ENCODE measurements at regions not wholly inside any gene's neighbourhood (a gene's known extent, or its start where the extent isn't known, plus 50 kb on each side); places are given as distances from the start of the nearest gene placed in this dataset.

GRCh38 chr1:216854836-216855484 is 131.7 kb upstream of the ESRRG start:
- Mint-ChIP-seq H3K27ac (no peak overlapping the region), H3K36me3 (peaks cover 0 to 2% (median 0%) of the 10 kb centered on the region in 3 donors), H3K4me1 (no peaks in the 10 kb centered on the region), H3K27me3 (ENCODE audit: low read depth in 3 of 3) (no peaks in the 10 kb centered on the region), H3K4me3 (no peak overlapping the region), H3K9me3 (peaks cover 7 to 63% (median 19%) of the 10 kb centered on the region in 6 donors)
- no peak for DNase-seq

DNA sequence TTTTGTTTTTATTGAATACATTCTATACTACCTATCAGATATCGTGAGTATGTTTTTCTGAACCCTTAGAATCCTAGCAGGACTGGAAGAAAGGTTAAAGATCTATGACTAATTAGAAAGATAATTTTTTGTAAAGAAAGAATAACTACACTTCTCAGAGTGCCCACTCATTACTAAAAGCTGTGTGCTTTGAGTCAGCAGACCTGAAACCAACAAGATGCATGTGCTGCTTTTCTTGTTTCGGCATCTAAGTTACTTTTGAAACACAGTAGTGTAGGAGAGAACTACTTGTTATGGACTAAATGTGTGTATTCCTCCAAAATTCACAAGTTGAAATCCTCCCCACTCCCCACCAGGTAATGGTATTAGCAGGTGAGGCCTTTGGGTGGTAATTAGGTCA is 127.8 kb upstream of the ESRRG start:
- H3K4me1 Mint-ChIP-seq: no peaks in the 10 kb centered on the region
- peaks cover 7 to 51% (median 13%) of the 10 kb centered on the region in 6 donors for H3K9me3 Mint-ChIP-seq
- no peaks in the 10 kb centered on the region for H3K36me3 Mint-ChIP-seq
- DNase-seq: no peak
- H3K27ac Mint-ChIP-seq: no peak overlapping the region
- H3K4me3 Mint-ChIP-seq: no peak overlapping the region
- no peaks in the 10 kb centered on the region for H3K27me3 Mint-ChIP-seq (ENCODE audit: low read depth in 3 of 3)

DNA sequence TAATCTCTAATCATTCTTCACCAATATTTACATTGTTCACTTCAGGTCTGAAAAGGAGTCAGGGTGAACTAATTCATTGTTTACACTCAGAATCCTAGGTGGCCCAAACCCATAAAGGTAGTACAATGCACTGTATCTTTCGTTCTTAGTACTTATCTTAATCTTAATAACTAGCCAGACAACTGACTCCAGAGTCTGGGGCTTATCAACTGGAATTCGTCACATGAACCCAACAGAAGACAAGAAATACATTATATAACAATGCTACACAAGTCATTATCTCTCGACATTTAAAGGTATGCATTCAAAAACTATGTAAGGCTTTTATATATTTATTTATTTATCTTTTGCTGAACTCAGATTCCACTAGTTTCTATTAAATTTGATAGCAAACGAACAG is 125.9 kb upstream of the ESRRG start:
- H3K27me3 Mint-ChIP-seq (ENCODE audit: low read depth in 3 of 3): peaks cover 0 to 1% (median 0%) of the 10 kb centered on the region in 3 donors

GRCh38 chr1:216847397-216848036 is 124.3 kb upstream of the ESRRG start:
- Mint-ChIP-seq H3K27ac (no peak overlapping the region), H3K4me1 (no peaks in the 10 kb centered on the region), H3K27me3 (ENCODE audit: low read depth in 3 of 3) (peaks cover 0 to 1% (median 0%) of the 10 kb centered on the region in 3 donors), H3K36me3 (peaks cover 0 to 4% (median 0%) of the 10 kb centered on the region in 3 donors), H3K4me3 (no peak overlapping the region), H3K9me3 (peaks cover 3 to 35% (median 14%) of the 10 kb centered on the region in 6 donors)
- no peak for DNase-seq

More for the DNA sequence above, 125.9 kb upstream of the ESRRG start:
- Mint-ChIP-seq H3K4me1 (no peaks in the 10 kb centered on the region), H3K9me3 (peaks cover 6 to 47% (median 16%) of the 10 kb centered on the region in 6 donors), H3K36me3 (peaks cover 0 to 4% (median 0%) of the 10 kb centered on the region in 3 donors), H3K27ac (no peak overlapping the region), H3K4me3 (no peak overlapping the region)
- no peak for DNase-seq

DNA sequence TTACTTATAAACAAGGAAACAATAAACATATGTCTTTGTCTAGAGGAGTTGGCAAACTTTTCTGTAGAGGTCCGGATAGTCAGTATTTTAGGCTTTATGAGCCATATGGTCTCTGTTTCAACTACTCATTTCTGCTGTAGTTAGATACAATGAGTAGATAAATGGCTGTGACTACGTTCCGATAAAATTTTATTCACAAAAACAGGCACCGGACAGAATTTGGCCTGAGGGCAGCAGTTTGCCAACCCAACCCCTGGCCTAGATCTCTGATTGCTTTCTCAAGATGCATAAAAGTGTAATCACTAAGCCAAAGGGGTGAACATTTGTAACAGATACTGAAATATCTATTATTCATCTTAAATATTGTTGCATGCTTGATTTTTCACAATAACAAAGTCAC is 123.1 kb upstream of the ESRRG start:
- H3K9me3 Mint-ChIP-seq: peaks cover 3 to 28% (median 13%) of the 10 kb centered on the region in 6 donors
- H3K36me3 Mint-ChIP-seq: peaks cover 0 to 4% (median 0%) of the 10 kb centered on the region in 3 donors
- no peak overlapping the region for H3K4me3 Mint-ChIP-seq
- no peak overlapping the region for H3K27ac Mint-ChIP-seq
- no peak for DNase-seq
- H3K27me3 Mint-ChIP-seq (ENCODE audit: low read depth in 3 of 3): peaks cover 0 to 1% (median 0%) of the 10 kb centered on the region in 3 donors
- no peaks in the 10 kb centered on the region for H3K4me1 Mint-ChIP-seq

DNA sequence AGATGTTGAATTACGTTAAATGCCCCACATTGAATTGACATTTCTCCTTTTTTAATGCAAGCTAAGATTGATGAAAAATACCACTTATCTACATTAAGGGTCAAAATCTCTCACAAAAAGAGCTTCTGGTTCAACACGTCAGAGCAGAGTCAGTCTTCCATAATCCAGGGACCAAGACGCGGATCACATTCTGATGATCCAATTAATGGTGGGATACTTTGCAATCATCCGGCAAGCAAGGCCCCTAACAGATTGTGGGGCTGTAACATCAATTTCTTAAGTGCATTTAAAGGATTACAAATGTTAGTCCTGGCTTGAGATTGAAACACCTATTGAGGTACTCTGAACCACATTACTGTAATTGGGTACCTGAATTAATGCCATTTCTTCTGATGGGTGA is 120.2 kb upstream of the ESRRG start:
- Mint-ChIP-seq H3K36me3 (peaks cover 0 to 4% (median 0%) of the 10 kb centered on the region in 3 donors), H3K27ac (no peak overlapping the region), H3K4me3 (no peak overlapping the region), H3K9me3 (peaks cover 2 to 38% (median 16%) of the 10 kb centered on the region in 6 donors), H3K27me3 (ENCODE audit: low read depth in 3 of 3) (peaks cover 0 to 3% (median 0%) of the 10 kb centered on the region in 3 donors), H3K4me1 (no peaks in the 10 kb centered on the region)
- DNase-seq: no peak

DNA sequence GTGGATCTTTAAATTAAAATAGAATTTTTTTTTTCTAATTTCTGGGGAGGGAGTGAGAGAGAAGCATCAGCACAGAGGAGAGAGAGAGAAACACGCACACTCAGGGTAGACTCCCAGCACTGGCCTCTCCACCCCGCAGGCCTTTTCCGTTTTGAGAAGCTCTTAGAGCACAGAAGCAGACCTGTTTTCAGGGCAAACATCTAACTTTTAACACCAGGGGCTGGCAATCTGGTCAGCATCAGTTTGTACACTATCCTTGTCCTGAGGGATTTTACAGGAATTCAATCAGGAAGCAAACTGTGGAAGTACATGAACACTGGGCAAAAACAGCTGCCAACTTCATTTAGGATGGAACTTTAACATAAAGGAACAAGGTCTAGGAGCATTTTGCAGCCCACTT is 117.9 kb upstream of the ESRRG start:
- Mint-ChIP-seq H3K4me1 (no peaks in the 10 kb centered on the region), H3K27ac (no peak overlapping the region), H3K4me3 (no peak overlapping the region), H3K9me3 (peaks cover 2 to 38% (median 18%) of the 10 kb centered on the region in 6 donors), H3K36me3 (peaks cover 0 to 4% (median 0%) of the 10 kb centered on the region in 3 donors), H3K27me3 (ENCODE audit: low read depth in 3 of 3) (peaks cover 0 to 6% (median 0%) of the 10 kb centered on the region in 3 donors)
- no peak for DNase-seq

DNA sequence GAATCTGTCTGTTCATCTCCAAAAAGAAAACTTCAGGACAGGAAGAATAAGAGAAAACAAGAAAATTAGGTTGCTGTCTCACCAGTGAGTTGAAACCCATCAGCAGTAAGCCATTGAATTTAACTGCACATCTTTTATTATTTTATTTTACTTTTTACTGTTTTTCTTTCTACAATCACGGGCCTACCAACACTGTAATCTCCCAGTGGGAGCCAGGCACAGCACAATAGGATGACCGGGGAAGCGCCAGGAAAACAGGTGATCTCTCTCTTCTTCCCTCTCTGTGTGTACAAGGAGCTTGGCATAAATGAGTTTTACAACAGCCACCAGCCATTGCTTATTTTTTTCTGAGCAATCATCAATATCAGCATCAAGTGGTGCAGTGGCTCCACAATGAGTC is 113.1 kb upstream of the ESRRG start:
- no peak overlapping the region for H3K4me3 Mint-ChIP-seq
- H3K36me3 Mint-ChIP-seq: no peaks in the 10 kb centered on the region
- no peak overlapping the region for H3K27ac Mint-ChIP-seq
- H3K4me1 Mint-ChIP-seq: no peaks in the 10 kb centered on the region
- H3K27me3 Mint-ChIP-seq (ENCODE audit: low read depth in 3 of 3): peaks cover 0 to 4% (median 0%) of the 10 kb centered on the region in 3 donors
- peaks cover 2 to 55% (median 14%) of the 10 kb centered on the region in 6 donors for H3K9me3 Mint-ChIP-seq
- no peak for DNase-seq

DNA sequence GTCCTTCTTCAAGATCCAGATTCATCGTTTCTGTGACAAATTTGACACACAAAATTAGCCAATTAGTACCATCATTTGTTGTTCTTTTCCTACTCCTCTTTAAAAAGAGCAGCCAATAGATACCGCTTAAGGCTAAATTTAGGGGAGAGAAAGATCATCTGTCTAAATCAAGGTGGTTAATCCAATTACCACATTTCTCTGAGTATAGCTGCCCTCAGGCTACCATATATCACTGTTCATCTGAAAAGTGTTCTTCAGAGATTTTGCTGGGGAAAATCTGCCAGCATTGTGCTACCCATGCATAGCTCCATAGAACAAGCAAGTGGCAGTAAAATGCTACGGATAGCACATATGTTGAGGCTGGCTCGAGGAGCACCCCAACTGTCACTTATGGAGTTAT is 110.3 kb upstream of the ESRRG start:
- Mint-ChIP-seq H3K4me3 (no peak overlapping the region), H3K36me3 (no peaks in the 10 kb centered on the region), H3K9me3 (peaks cover 2 to 46% (median 12%) of the 10 kb centered on the region in 6 donors), H3K27ac (no peak overlapping the region), H3K27me3 (ENCODE audit: low read depth in 3 of 3) (peaks cover 0 to 2% (median 0%) of the 10 kb centered on the region in 3 donors), H3K4me1 (no peaks in the 10 kb centered on the region)
- DNase-seq: no peak

GRCh38 chr1:216832192-216832591 is 109.0 kb upstream of the ESRRG start:
- Mint-ChIP-seq H3K27me3 (ENCODE audit: low read depth in 3 of 3) (no peaks in the 10 kb centered on the region), H3K4me1 (no peaks in the 10 kb centered on the region), H3K4me3 (no peak overlapping the region), H3K9me3 (peaks cover 2 to 36% (median 9%) of the 10 kb centered on the region in 6 donors), H3K27ac (no peak overlapping the region), H3K36me3 (no peaks in the 10 kb centered on the region)
- DNase-seq: no peak

- Mint-ChIP-seq H3K9me3 (peaks cover 2 to 33% (median 8%) of the 10 kb centered on the region in 6 donors), H3K4me1 (no peaks in the 10 kb centered on the region), H3K4me3 (no peak overlapping the region), H3K36me3 (no peaks in the 10 kb centered on the region), H3K27me3 (ENCODE audit: low read depth in 3 of 3) (no peaks in the 10 kb centered on the region), H3K27ac (no peak overlapping the region)
- DNase-seq: no peak
Observed at GRCh38 chr1:216830424-216831210, 107.4 kb upstream of the ESRRG start.

DNA sequence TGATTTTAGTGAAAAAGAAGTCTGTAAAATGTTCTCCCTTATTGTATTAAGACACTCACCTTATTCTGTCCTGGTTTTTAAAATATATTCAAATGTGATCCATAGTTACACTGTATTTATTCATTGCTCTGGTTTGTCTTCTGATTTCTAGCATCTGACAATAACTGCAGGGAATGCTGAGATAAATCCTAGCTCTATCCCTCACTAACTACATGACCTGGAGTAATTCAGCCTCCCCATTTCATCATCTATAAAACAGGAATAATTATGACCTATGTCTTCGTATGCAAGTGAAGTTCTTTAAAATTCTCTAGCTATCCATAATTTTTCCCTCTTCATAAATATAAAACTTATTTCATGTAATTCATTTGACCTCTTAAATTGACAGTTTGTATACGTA is 104.0 kb upstream of the ESRRG start:
- no peak for DNase-seq
- H3K4me3 Mint-ChIP-seq: no peak overlapping the region
- no peaks in the 10 kb centered on the region for H3K4me1 Mint-ChIP-seq
- H3K9me3 Mint-ChIP-seq: peaks cover 0 to 15% (median 4%) of the 10 kb centered on the region in 6 donors
- no peaks in the 10 kb centered on the region for H3K36me3 Mint-ChIP-seq
- no peak overlapping the region for H3K27ac Mint-ChIP-seq
- H3K27me3 Mint-ChIP-seq (ENCODE audit: low read depth in 3 of 3): no peaks in the 10 kb centered on the region

- Mint-ChIP-seq H3K9me3 (peaks cover 0 to 17% (median 4%) of the 10 kb centered on the region in 6 donors), H3K36me3 (no peaks in the 10 kb centered on the region), H3K27ac (no peak overlapping the region), H3K27me3 (ENCODE audit: low read depth in 3 of 3) (no peaks in the 10 kb centered on the region), H3K4me1 (no peaks in the 10 kb centered on the region), H3K4me3 (no peak overlapping the region)
- no peak for DNase-seq
Observed at GRCh38 chr1:216826646-216827045, 103.4 kb upstream of the ESRRG start.

GRCh38 chr1:216826214-216826613 is 103.0 kb upstream of the ESRRG start:
- no peaks in the 10 kb centered on the region for H3K36me3 Mint-ChIP-seq
- H3K27ac Mint-ChIP-seq: no peak overlapping the region
- no peaks in the 10 kb centered on the region for H3K27me3 Mint-ChIP-seq (ENCODE audit: low read depth in 3 of 3)
- H3K4me1 Mint-ChIP-seq: no peaks in the 10 kb centered on the region
- H3K4me3 Mint-ChIP-seq: no peak overlapping the region
- DNase-seq: no peak
- peaks cover 0 to 15% (median 4%) of the 10 kb centered on the region in 6 donors for H3K9me3 Mint-ChIP-seq
